ENCODE measurements at regions not wholly inside any gene's neighbourhood (a gene's known extent, or its start where the extent isn't known, plus 50 kb on each side); places are given as distances from the start of the nearest gene placed in this dataset.

DNA sequence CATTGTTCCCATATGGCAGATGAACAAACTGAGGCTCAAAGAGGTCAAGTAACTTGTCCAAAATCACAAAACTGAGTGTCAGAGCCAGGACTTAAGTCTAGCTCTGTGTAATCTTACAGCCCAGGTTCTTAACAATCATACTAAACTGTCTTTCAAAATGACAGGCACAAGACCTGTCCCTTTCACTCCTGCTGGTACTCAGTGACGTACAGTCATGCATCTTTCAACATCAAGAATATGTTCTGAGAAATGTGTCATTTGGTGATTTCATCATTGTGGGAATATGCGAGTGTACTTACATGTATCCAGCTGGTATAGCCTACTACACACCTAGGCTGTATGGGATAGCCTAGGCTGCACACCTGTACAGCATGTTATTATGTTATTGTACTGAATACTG lies 646.8 kb upstream of the WWC1 start:
- TF ChIP-seq POLR2A (IDR thresholded peaks at IDR 0.05), result no peak
- TF ChIP-seq, protein P1, sequence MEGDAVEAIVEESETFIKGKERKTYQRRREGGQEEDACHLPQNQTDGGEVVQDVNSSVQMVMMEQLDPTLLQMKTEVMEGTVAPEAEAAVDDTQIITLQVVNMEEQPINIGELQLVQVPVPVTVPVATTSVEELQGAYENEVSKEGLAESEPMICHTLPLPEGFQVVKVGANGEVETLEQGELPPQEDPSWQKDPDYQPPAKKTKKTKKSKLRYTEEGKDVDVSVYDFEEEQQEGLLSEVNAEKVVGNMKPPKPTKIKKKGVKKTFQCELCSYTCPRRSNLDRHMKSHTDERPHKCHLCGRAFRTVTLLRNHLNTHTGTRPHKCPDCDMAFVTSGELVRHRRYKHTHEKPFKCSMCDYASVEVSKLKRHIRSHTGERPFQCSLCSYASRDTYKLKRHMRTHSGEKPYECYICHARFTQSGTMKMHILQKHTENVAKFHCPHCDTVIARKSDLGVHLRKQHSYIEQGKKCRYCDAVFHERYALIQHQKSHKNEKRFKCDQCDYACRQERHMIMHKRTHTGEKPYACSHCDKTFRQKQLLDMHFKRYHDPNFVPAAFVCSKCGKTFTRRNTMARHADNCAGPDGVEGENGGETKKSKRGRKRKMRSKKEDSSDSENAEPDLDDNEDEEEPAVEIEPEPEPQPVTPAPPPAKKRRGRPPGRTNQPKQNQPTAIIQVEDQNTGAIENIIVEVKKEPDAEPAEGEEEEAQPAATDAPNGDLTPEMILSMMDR (IDR thresholded peaks at IDR 0.05), result no peak
